Germinal center (tissue), 1 donor: ENCODE measurements at regions not wholly inside any gene's neighbourhood (a gene's known extent, or its start where the extent isn't known, plus 50 kb on each side); places are given as distances from the start of the nearest gene placed in this dataset.
"Not testable (repeated sequence)": the region's sequence is repeated elsewhere in the genome, so short reads cannot be mapped to it uniquely, and the experiment has no call there.

Experiments
- DNase-seq: peaks from one replicate; pipeline ENCODE4 v3.0.0; 2012; ENCODE audit warnings: mixed read lengths, low spot score

DNA sequence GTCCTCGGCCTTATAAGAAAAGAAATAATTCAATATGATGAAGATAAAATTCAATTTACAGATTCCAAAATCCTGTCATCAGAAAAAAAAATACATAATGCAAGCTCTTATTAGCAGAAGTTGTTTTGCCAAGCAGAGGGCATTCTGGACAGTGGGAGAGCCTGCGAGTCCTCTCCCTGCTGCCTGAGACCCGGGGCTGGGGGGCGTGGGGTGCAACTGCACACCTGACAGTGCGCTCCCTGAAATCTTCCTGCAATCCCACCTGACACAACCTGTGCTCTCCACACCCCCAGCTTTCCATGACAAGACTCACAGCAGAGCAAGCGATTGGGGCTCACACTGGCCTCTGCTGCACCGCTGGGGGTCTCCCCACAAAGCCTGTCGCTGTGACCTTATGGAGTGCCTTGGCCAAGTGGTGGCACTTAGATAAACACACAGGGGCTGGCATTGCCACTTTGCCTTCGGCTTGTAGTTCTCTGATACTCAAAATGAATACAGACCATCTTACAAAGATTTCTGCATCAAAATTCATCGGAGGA, 130.3 kb upstream of the PDE10A start:
- no peak for DNase-seq

DNA sequence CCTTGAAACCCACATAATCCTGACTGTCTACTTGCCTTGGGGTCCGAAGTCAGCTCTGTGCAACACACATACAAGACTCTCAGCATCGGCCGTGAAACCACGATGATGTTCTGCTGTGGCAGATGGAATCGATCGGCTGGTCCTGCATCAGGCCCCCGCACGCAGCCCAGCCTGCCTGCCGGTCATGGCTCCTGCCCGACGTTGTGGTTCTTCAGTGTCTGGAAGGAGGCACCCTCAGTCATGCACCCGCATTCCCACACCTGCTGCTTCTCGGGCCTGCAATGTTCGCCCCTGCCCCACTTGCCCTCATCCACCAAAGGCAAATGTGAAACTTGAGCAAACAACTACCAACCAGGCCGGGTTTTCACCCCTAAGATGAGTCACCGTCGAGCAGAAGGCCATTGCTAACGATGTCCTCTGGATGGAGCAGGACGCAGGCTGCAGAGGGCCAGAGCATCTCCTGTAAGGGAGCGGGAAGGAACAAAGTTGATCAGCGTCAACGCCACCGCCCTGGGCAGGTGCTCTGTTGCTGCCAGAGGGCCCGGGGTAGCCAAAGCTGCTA, 128.9 kb upstream of the PDE10A start:
- DNase-seq: no peak

DNA sequence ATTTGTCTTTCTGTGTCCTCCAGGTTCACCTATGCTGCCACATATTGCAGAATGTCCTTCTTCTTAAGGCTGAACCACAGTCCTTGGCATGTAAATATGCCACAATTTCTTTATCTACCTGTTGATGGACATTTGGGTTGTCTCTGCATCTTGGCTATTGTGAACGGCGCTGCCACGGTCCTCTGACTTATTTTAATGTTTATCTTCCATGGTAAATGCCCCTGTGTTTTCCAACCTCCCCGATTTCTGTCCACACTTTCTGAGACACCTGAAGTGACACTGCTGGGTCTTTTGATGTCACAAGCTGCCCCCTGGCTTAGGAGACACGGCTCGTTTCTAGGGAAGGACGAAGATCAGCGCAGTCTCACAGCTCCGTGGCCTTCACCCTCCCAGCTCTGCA, 128.3 kb upstream of the PDE10A start:
- DNase-seq: no peak

DNA sequence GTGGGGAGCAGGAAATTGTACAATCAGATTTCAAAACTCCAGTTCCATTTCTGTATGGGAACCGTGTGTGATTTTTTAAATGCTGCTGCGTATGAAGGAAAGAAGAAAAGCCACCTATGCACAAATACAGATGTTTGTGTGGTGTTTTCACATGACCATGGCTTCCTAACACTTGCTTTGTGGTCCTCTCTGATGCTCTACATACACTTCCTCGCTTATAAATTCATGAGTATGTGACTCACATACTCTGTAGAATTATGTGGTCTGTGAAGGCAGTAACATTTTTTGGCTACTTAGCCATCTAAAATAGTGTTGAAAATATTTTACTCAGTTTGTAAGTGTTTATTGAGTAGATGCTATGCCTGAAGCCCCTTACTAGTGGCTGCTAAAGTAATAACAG, 119.8 kb upstream of the PDE10A start:
- DNase-seq: no peak

DNA sequence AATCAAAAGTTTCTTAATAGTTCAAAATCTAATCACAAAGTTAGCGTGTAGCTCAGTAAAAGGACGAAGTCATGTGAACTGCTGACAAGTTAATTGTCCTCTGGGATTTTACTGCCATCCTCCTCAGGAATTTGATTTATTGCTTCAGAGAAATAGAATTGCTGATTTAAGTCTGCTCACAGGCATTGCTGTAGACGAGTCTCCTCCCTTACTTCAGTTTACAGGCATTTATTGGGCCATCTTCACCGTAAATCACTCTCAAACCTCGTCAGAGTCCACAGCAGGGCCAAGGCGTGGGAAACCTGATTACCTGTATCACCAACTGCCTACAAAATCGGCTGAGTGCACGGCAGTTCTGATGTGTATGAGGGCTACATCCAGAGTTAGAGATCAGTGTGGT, 119.1 kb upstream of the PDE10A start:
- DNase-seq: no peak

DNA sequence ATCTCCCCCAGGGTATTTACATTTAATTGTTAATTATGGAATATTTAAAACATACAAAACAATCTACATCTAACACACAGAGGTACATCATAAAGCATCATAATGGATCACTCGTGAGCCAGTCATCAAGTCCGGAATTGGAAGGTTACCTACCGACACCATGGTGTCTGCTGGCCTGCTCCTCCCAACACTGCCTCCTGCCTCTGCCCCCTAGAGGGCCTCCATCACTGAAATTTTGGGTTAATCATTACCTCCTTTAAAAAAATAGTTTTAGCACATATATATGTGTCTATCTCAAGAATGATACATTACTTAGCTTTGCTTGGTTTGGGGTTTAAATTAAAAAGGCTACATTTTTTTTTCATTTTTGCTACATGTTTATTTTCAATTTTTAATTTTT, 114.6 kb upstream of the PDE10A start:
- DNase-seq: no peak

DNA sequence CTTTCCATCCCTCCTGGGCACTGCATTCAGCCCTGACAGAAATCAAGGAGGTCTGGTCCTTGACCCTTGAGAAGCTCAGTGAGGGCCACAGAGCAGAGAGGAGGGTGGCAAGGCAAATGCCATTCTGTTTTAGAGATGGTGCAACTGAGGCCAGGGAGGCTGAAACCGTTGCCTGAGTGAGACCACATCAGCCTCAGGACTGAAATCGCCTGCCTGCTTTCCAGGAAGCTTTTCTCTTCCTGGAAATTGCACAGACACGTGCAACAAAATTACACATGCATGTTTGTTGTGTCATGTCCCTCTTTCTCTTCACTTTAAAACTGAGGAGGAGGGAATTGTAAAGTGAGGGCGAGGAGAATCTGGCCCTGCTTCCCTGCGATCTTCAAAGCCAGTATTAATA, 113.7 kb upstream of the PDE10A start:
- DNase-seq: no peak

DNA sequence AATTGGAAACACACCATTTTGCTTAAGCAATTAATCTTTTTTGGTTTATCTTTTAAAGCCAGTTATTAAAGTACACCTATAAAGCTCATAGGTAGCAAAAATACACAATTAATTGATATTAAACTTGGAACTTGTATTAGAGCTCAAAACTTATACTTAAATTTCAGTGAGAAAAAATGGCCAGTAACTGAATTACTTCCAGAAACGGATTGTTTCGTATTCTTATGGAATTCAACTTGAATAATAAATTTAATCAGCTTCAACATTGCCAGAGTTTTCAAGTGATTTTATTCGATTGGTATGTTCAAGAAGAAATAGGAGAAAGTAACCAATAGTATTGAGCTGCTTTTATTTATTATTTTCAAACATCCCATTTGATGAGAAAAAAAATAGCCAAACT, 112.7 kb upstream of the PDE10A start:
- DNase-seq: no peak

DNA sequence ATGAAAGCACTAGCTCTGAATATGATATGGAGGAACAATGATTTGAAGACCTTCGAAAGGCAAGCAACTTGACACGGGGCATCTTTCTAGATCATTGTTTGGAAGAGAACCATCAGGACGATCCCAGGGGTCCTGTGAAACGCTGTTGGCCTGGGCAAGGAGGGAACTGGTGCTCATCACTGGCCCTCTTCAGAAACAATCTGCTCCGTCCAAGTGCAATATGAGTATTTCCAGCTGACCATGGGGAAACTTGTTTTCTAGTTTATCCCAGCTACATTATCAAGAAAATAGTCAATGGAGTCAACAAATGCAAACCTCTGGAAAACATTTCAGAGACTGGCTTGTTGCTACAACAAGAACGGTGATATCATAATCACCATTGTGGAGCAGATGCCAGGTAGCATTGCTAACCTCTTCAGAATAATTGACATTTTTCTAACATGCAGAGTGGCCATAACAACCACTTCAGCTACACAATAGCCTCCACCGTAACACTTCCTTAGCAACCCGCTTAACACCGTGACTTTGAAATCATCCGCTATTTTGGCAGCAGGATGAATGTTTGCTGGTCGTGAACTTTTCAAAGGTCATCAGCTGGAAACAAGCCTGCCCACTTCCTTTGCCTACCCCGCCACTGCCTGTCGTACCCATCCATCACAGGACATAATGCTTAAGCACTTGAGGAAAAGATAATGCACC, 112.0 kb upstream of the PDE10A start:
- no peak for DNase-seq

DNA sequence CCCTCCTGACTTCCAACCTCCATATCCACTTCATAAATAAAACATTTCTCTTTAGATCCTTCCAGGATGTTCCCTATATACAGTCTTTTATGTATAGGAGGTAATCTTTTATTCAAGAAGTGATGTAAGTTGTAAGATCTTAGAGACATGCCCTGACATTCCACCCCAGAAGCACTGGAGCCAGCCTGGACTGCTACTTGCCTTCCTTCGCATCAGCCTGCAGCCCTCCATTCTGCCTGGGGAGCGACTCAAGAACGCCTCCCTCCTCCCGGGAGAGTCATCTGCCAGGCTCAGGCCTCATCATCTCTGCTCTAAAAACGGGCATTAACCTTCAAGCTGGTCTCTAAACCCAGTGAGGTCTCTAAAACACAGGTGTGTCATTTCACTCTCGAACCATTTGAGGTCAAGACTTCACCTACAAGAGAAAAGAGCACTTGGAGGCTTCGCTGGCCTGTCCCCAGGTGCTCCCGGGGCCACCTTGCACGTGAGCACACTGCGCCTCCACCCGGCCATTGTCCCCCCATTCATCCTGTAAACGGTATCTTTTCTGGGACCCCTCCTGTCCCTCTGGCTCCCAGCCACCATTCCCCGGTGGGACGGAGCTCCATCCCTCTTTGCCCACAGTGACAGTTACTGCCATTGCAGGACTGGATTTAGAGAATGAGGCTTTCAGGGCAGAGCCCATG, 107.5 kb upstream of the PDE10A start:
- no peak for DNase-seq

DNA sequence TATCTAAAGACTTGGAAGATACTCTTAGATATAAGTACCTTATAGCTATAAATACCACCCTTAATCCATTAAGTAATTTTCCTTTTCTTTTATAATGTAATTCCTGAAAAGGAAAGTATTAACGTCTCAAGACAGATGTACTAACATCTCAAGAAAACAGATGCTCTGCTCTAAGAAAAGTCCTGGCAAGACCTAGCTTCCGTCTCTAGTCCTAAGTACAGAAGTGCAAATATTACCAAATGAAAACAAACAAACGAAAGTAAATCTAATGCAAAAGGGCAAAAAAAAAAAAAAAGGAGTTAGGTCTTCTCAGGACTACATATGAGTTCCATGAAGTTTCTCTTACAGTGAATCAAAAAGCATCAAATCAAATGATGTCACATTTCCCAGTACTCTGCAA, 106.8 kb upstream of the PDE10A start:
- no peak for DNase-seq

DNA sequence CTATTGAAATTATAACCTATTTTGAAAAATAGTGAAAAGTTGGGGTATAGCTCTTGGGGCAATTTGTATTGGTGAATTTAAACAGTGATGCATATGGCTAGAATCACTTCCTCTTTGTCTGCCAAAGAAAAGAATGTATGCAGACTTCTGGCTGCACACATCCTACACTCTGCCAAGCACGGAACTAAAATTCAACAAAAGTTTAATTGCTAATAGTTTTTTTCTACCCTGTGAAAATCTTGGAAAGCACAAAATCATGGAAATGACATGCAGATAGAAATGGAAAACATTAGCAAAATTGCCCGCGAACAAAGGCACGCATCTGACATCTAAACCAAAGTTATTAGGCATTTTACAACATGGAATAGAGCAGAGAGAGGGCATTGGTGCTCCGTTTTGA, 106.4 kb upstream of the PDE10A start:
- no peak for DNase-seq

DNA sequence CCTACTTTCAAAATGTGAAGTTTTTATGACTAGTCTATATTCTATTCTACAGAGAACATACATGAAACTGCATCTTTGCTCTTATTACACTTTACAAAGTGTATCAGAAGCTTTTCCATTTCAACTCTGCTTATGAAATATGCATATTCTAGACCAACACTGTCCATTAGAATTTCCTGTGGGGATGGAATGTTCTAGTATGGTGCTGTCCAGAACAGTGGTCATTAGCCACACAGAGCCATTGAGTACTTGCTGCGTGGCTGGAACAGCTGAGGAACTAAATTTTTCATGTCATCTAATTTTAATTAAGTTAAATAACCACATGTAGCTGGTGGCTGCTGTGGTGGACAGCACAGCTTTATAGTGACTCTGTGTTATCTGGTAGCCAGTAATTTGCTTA, 105.9 kb upstream of the PDE10A start:
- no peak for DNase-seq

DNA sequence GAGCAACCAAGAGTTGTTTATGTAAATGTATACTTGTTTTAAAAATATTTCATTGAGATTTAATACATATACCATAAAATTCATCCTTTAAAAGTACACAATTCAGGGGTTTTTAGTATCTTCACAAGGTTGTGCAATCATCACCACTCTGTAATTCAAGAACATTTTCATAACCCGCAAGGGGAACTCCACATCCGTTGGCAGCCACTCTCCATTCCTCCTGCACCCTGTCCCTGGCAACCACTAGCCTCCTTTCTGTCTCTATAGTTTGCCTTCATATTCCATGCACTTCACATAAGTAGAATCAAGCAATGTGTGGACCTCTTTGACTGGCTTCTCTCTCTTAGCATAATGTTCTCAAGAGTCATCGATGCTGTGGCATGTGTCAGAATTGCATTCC, 104.2 kb upstream of the PDE10A start:
- no peak for DNase-seq

DNA sequence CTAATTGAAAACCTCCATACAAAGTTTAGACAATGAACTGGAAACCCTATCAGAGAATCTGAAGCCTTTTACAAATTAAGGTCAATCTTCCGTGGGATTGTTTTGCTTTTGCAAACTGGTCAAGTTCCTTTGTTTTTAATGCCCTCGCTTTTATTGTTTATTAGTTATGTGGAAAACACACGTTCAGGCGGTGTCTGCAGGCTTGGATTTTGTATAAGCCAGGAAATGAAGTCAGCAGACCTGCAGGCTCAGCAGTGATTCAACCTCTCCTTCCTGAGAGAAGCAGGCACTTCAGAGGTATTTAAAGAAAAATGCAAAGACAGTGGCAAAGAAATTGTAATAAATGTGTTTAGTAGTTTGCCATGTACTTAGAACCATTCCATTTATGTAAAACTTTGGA, 103.4 kb upstream of the PDE10A start:
- no peak for DNase-seq

DNA sequence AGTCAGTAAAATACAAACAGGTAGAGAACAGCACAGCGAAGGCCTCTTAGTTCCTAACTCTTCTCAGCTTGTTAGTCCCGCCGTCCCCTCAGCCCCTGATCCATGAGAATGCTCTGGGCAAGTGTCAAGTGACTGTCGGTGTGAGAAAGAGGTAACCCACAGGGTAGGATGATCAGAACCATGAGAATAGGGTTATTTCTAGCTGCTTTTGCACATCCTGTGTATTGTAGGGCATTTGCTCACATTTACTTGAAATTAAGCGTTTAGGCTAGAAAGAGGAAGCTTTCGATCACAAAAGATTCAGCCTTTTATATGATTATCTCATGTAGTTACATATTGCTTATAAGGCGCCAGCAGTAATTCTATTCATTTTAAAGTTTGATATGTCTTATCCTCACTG, 103.0 kb upstream of the PDE10A start:
- no peak for DNase-seq

DNA sequence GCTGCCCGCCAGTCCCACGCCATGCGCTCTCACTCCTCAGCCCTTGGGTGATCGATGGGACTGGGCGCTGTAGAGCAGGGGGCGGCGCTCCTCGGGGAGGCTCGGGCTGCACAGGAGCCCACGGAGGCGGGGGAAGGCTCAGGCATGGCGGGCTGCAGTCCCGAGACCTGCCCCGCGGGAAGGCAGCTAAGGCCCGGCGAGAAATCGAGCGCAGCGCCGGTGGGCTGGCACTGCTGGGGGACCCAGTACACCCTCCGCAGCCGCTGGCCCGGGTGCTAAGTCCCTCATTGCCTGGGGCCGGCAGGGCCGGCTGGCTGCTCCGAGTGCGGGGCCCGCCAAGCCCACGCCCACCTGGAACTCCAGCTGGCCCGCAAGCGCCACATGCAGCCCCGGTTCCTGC, 102.2 kb upstream of the PDE10A start:
- DNase-seq: not testable (repeated sequence)

DNA sequence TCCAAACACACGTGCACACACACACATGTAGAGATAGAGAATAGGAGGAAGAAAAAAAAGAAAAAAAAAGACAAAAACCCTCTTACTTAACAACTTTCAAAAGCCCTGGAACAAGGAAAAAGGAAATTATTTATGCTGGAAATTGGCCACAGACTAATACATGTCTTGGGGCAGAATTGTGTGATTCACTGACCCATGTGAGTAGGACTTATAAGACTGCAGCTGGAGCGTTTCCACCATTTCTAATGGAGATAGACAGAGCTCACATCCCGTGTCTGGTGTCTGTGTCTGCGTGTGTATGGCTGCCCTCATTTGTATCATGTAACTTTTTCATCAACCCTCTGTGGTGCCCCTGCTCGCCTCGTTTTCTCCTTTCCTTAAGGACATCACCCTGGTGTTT, 99.8 kb upstream of the PDE10A start:
- DNase-seq: no peak

DNA sequence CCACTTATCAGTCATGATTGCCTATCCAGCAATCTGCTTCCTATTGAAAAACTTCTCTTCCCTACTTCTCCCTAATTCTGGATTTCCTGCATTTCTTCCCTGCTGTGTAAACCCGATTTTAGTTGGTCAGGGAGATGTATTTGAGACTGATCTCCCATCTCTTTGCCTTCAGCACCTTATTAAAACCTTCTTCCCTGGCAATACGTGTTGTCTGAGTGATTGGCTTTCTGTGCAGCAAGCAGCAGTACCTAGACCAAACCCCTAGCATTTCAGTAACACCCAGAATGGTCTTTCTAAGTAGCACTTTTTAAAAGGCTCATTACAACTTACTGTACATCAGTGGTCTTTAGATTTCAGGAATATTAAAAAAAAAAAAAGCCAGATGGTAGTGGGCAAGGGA, 99.1 kb upstream of the PDE10A start:
- DNase-seq: no peak

DNA sequence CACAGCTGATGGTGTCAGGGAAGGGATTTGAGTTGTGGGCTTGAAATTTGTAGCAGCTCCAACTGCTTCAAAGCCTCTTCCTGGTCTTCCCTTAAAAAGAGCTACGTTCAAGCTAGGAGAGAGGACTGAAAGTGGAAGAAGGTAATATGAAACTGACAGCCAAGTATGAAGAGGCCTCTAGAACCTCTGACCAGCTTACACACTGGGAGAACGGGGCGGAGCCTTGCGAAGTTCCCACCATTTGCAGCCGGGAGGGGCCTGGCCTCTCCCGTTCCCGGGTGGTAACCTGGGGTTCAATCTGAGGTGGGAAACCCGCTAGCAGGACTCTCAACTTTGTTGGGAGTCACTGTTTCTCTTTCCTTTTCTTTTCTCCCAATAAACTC, 97.8 kb upstream of the PDE10A start:
- no peak for DNase-seq

DNA sequence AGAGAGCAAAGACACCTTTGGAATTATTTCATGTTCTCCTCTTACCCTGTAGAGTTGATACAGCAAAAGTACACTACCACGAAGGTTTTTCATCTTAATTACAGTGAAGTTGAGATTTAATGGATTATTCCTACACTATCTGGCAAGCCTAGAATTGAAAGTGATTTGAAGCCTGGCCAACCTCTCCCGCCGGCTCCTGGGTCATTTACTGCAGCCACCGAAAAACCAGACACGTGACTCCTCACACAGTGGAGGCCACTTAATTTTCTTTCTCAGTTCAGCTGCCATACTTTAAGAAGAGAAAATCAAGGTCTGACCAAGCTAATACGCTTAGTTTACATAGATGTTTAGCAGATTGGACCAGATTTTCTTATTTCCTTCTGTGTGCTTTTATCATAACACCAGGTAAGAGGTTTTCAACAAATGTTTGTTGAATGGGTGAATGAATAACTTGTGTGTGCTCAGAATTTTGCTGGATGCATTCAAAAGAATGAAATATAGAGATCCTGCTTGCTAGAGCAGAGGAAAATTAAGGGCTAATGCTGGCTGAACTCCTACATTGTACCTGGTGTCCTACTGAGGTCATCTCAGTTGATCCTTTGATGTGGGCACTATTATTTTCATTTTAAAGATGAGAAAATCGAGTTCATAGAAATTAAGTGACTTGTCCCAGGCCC, 97.2 kb upstream of the PDE10A start:
- DNase-seq: no peak

DNA sequence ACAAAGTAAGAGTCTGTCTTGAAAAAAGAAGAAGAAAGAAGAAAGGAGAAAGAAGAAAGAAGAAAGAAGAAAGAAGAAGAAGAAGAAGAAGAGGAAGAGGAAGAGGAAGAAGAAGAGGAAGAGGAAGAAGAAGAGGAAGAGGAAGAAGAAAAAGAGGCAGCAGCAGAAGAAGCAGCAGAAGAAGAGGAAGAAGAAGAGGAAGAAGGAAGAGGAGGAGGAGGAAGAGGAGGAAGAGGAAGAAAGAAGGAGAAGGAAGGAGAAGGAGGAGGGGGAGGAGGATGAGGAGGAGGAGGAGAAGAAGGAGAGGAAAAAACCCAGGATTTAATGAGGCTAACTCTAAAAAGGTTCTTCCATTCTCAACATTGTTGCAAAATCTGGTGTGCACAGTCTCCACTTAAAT, 95.4 kb upstream of the PDE10A start:
- DNase-seq: no peak

DNA sequence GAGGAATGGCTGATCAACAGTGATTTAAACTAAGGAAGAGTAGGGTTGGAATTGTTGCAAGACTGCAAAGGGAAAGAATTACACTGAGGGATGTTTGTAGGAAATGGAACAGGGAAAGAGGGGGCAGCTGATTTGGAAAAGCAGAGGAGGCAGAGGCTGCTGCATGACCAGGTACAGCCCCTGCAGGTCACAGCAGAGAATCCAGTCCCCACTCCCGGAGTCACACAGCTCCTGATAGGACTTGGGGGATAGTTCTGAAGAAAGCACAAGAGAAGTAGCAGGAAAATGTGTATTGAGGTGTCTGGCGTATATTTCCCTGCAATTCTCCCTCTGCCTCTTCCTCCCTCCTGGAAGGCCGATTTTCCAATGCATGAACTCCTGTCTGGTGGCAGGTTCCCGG, 92.5 kb upstream of the PDE10A start:
- no peak for DNase-seq
